K562 (cell line): ENCODE measurements at regions not wholly inside any gene's neighbourhood (a gene's known extent, or its start where the extent isn't known, plus 50 kb on each side); places are given as distances from the start of the nearest gene placed in this dataset.

Experiments
- CREB1 ChIP-seq, 2 experiments: sonication (generic) in 1 of 2; formaldehyde crosslinking in 1 of 2; IDR thresholded peaks; 2 replicates each; pipeline versions ENCODE4 v1.6.1 to v1.8.0; 2012 to 2022; ENCODE audit warnings: inconsistent platforms in 1 of 2, mild to moderate bottlenecking in 1 of 2, missing genetic modification reagents in 1 of 2, moderate library complexity in 1 of 2
- EP400 ChIP-seq: fragments of 450-650 bp; IDR thresholded peaks from 2 replicates; pipeline ENCODE4 v1.6.1; 2017; ENCODE audit warnings: antibody characterized with exemption, mild to moderate bottlenecking, moderate library complexity
- HIVEP1 ChIP-seq: fragments of 250-450 bp; sonication (Bioruptor Pico); IDR thresholded peaks from 2 replicates; pipeline ENCODE4 v1.4.0; 2020; ENCODE audit warnings: mild to moderate bottlenecking
- MCM7 ChIP-seq, 2 experiments: fragments of 450-650 bp; IDR thresholded peaks; 2 replicates each; pipeline ENCODE4 v1.6.1; 2016 to 2018
- MYNN ChIP-seq, 2 experiments: sonication (generic); formaldehyde crosslinking in 1 of 2; IDR thresholded peaks; 2 replicates each; pipeline versions ENCODE4 v1.5.0 to v1.6.1; 2016 to 2020; ENCODE audit warnings: antibody characterized with exemption in 1 of 2, missing genetic modification reagents in 1 of 2
- NCOA2 ChIP-seq, 2 experiments: fragments of 450-650 bp; IDR thresholded peaks; 2 replicates each; pipeline ENCODE4 v1.6.1; 2018; ENCODE audit warnings: mild to moderate bottlenecking in 2 of 2, moderate library complexity in 1 of 2; ENCODE audit not compliant: partially characterized antibody in 2 of 2
- RAD21 ChIP-seq, 2 experiments: fragments of 250-450 bp in 1 of 2; fragments of 450-650 bp in 1 of 2; sonication (Bioruptor Pico) in 1 of 2; formaldehyde crosslinking in 1 of 2; IDR thresholded peaks in 1 of 2; conservative IDR thresholded peaks in 1 of 2; 2 replicates each; pipeline versions ENCODE4 v1.4.0 to v1.8.0; 2020 to 2022; ENCODE audit warnings: mild to moderate bottlenecking in 2 of 2, moderate library complexity in 1 of 2
- RB1 ChIP-seq: fragments of 450-650 bp; IDR thresholded peaks from 2 replicates; pipeline ENCODE4 v1.6.1; 2017; ENCODE audit warnings: low read depth, mild to moderate bottlenecking
- SMAD2 ChIP-seq: fragments of 150-350 bp; IDR thresholded peaks from 2 replicates; pipeline ENCODE4 v1.6.1; 2014; ENCODE audit warnings: low read depth, mild to moderate bottlenecking, low read length
- SMAD4 ChIP-seq: fragments of 250-450 bp; sonication (Bioruptor Pico); conservative IDR thresholded peaks from 2 replicates; pipeline ENCODE4 v1.8.0; 2021; ENCODE audit warnings: inconsistent platforms, mild to moderate bottlenecking, moderate library complexity
- SMC3 ChIP-seq: conservative IDR thresholded peaks from 2 replicates; pipeline ENCODE4 v1.6.1; 2011; ENCODE audit warnings: low read depth, low read length, improper control_type of control experiment; ENCODE audit not compliant: insufficient read depth
- ZNF445 ChIP-seq: fragments of 250-450 bp; sonication (Bioruptor Pico); IDR thresholded peaks from 2 replicates; pipeline ENCODE4 v1.4.0; 2020; ENCODE audit warnings: low read depth, mild to moderate bottlenecking, moderate library complexity
- ZNF668 ChIP-seq: fragments of 250-450 bp; sonication (Bioruptor Pico); IDR thresholded peaks from 2 replicates; pipeline ENCODE4 v1.8.0; 2022; ENCODE audit warnings: mild to moderate bottlenecking, inconsistent platforms
- TF ChIP-seq, protein P1 (sequence below), 2 experiments: fragments of 450-650 bp; formaldehyde crosslinking in 1 of 2; IDR thresholded peaks; 2 replicates each; pipeline versions ENCODE4 v1.4.0 to v1.6.1; 2014 to 2020; ENCODE audit warnings: mild to moderate bottlenecking in 2 of 2, borderline replicate concordance in 1 of 2, low read depth in 1 of 2
- TF ChIP-seq, protein P2 (sequence below), 3 experiments: IDR thresholded peaks in 2 of 3; conservative IDR thresholded peaks in 1 of 3; 2 replicates each; pipeline ENCODE4 v1.5.1; 2011 to 2012; ENCODE audit warnings: low read length in 3 of 3, mild to moderate bottlenecking in 3 of 3, control low read depth in 2 of 3, improper control_type of control experiment in 1 of 3, inconsistent platforms in 1 of 3, low read depth in 1 of 3, mixed read lengths in 1 of 3, moderate library complexity in 1 of 3; ENCODE audit not compliant: insufficient read depth in 2 of 3
- TF ChIP-seq, protein P3 (sequence below), 2 experiments: fragments of 450-650 bp; conservative IDR thresholded peaks; 2 replicates each; pipeline ENCODE4 v1.6.1; 2017; ENCODE audit warnings: mild to moderate bottlenecking in 2 of 2, moderate library complexity in 2 of 2

DNA sequence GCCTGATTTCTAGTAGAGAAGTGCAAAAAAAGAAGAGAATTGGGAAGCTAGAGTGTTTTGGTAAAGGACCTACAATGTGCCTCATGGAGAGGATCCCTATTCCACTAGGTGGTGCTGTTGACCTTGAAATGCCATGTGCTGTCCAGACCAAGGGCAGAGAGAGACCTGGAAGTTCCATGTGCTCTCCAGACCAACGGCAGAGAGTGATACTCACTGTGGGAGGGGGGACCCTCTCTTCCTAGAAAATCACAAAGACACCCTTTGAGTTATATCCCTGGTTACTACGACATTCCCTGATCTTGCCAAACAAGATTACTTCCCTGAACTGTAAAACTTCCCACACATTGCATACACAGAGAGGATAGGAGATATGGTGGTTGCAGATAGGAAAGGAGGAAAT lies 212.7 kb upstream of the ZNF804B start (continued):
- TF ChIP-seq, protein P1, sequence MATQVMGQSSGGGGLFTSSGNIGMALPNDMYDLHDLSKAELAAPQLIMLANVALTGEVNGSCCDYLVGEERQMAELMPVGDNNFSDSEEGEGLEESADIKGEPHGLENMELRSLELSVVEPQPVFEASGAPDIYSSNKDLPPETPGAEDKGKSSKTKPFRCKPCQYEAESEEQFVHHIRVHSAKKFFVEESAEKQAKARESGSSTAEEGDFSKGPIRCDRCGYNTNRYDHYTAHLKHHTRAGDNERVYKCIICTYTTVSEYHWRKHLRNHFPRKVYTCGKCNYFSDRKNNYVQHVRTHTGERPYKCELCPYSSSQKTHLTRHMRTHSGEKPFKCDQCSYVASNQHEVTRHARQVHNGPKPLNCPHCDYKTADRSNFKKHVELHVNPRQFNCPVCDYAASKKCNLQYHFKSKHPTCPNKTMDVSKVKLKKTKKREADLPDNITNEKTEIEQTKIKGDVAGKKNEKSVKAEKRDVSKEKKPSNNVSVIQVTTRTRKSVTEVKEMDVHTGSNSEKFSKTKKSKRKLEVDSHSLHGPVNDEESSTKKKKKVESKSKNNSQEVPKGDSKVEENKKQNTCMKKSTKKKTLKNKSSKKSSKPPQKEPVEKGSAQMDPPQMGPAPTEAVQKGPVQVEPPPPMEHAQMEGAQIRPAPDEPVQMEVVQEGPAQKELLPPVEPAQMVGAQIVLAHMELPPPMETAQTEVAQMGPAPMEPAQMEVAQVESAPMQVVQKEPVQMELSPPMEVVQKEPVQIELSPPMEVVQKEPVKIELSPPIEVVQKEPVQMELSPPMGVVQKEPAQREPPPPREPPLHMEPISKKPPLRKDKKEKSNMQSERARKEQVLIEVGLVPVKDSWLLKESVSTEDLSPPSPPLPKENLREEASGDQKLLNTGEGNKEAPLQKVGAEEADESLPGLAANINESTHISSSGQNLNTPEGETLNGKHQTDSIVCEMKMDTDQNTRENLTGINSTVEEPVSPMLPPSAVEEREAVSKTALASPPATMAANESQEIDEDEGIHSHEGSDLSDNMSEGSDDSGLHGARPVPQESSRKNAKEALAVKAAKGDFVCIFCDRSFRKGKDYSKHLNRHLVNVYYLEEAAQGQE (IDR thresholded peaks at IDR 0.05; ENCODE audit: borderline replicate concordance) = peak; percentile 94
- TF ChIP-seq, protein P1 (CRISPR knock-in tag; IDR thresholded peaks at IDR 0.05; ENCODE audit: low read depth) = no peak
- TF ChIP-seq CREB1 (IDR thresholded peaks at IDR 0.05) (no peak), CREB1 (CRISPR knock-in tag; IDR thresholded peaks at IDR 0.05) (no peak), MYNN (IDR thresholded peaks at IDR 0.05) (peak; percentile 57; the same call in 1 of the 2 replicates), MYNN (CRISPR knock-in tag; IDR thresholded peaks at IDR 0.05) (no peak), MCM7 (IDR thresholded peaks at IDR 0.05) (0 out of 4 replicates have a peak, but pooled peaks of 1 of the 2 experiments have one; percentile 32), ZNF668 (CRISPR knock-in tag) (no peak), NCOA2 (IDR thresholded peaks at IDR 0.05; ENCODE audit: partially characterized antibody in 2 of 2) (no peak), SMAD2 (no peak), EP400 (peak; percentile 23; the same call in 1 of the 2 replicates), ZNF445 (CRISPR knock-in tag) (no peak), SMC3 (peak; percentile 92), RAD21 (CRISPR knock-in tag; conservative IDR thresholded peaks at IDR 0.05 in 1 of 2, IDR thresholded peaks at IDR 0.05 in 1 of 2) (peak; percentile 98 to 99), SMAD4 (peak; percentile 17; the same call in 1 of the 2 replicates), RB1 (peak; percentile 25; the same call in 1 of the 2 replicates), HIVEP1 (CRISPR knock-in tag) (0 out of 2 replicates have a peak, but pooled peaks have one; percentile 7)
- TF ChIP-seq, protein P2, sequence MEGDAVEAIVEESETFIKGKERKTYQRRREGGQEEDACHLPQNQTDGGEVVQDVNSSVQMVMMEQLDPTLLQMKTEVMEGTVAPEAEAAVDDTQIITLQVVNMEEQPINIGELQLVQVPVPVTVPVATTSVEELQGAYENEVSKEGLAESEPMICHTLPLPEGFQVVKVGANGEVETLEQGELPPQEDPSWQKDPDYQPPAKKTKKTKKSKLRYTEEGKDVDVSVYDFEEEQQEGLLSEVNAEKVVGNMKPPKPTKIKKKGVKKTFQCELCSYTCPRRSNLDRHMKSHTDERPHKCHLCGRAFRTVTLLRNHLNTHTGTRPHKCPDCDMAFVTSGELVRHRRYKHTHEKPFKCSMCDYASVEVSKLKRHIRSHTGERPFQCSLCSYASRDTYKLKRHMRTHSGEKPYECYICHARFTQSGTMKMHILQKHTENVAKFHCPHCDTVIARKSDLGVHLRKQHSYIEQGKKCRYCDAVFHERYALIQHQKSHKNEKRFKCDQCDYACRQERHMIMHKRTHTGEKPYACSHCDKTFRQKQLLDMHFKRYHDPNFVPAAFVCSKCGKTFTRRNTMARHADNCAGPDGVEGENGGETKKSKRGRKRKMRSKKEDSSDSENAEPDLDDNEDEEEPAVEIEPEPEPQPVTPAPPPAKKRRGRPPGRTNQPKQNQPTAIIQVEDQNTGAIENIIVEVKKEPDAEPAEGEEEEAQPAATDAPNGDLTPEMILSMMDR (IDR thresholded peaks at IDR 0.05 in 2 of 3, conservative IDR thresholded peaks at IDR 0.05 in 1 of 3; ENCODE audit: insufficient read depth in 2 of 3, low read depth in 1 of 3, low read length in 3 of 3) = peak; percentile 73 to 88 (median 86)
- TF ChIP-seq, protein P3, sequence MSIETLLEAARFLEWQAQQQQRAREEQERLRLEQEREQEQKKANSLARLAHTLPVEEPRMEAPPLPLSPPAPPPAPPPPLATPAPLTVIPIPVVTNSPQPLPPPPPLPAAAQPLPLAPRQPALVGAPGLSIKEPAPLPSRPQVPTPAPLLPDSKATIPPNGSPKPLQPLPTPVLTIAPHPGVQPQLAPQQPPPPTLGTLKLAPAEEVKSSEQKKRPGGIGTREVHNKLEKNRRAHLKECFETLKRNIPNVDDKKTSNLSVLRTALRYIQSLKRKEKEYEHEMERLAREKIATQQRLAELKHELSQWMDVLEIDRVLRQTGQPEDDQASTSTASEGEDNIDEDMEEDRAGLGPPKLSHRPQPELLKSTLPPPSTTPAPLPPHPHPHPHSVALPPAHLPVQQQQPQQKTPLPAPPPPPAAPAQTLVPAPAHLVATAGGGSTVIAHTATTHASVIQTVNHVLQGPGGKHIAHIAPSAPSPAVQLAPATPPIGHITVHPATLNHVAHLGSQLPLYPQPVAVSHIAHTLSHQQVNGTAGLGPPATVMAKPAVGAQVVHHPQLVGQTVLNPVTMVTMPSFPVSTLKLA (conservative IDR thresholded peaks at IDR 0.05) = peak; percentile 31 to 32; a peak in 2 of 4 replicates
